ENCODE measurements at regions not wholly inside any gene's neighbourhood (a gene's known extent, or its start where the extent isn't known, plus 50 kb on each side); places are given as distances from the start of the nearest gene placed in this dataset.

DNA sequence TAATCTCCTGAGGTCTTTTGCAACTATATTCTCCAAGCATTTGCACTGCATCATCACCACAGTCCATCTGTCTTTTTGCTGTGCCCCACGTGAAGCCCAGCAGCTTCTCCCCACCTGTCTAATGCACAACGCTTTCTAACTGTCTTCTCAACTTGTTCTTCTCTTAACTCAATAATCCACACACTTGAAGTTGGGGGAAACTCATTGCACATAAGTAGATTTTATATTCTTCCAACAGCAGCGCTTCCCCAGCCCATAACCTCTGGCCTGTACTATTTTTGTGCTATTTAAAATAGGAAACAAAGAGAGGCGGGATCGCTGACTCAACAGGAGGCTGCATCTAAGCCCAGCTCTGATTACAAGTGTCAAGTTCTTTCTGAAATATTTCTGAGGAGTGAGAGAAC lies 226.7 kb downstream of the GXYLT1 start:
- TF ChIP-seq CHD4 (IDR thresholded peaks at IDR 0.05; ENCODE audit: insufficient read depth, insufficient replicate concordance, low read depth, low read length, poor library complexity, severe bottlenecking) (no peak), CHD2 (IDR thresholded peaks at IDR 0.05; ENCODE audit: low read depth, low read length) (no peak), PHF20 (IDR thresholded peaks at IDR 0.05; ENCODE audit: partially characterized antibody) (no peak), MEF2A (IDR thresholded peaks at IDR 0.05; ENCODE audit: control insufficient read depth, low read depth, low read length) (no peak), RBM34 (IDR thresholded peaks at IDR 0.05; ENCODE audit: borderline replicate concordance, insufficient read depth, low read length) (no peak), POLR2AphosphoS5 (IDR thresholded peaks at IDR 0.05; ENCODE audit: control insufficient read depth, insufficient read depth, low read depth, low read length) (no peak), ZFP1 (CRISPR knock-in tag; IDR thresholded peaks at IDR 0.05) (no peak), ETV6 (IDR thresholded peaks at IDR 0.05; ENCODE audit: borderline replicate concordance in 1 of 2, low read depth in 2 of 2, low read length in 1 of 2) (no peak), ETV6 (CRISPR knock-in tag; IDR thresholded peaks at IDR 0.05; ENCODE audit: borderline replicate concordance) (no peak)
- TF ChIP-seq, protein P1, sequence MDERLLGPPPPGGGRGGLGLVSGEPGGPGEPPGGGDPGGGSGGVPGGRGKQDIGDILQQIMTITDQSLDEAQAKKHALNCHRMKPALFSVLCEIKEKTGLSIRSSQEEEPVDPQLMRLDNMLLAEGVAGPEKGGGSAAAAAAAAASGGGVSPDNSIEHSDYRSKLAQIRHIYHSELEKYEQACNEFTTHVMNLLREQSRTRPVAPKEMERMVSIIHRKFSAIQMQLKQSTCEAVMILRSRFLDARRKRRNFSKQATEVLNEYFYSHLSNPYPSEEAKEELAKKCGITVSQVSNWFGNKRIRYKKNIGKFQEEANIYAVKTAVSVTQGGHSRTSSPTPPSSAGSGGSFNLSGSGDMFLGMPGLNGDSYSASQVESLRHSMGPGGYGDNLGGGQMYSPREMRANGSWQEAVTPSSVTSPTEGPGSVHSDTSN (CRISPR knock-in tag; IDR thresholded peaks at IDR 0.05; ENCODE audit: low read depth) = no peak
- TF ChIP-seq, protein P1 (tag; conservative IDR thresholded peaks at IDR 0.05; ENCODE audit: low read depth) = no peak
- TF ChIP-seq, protein P2, sequence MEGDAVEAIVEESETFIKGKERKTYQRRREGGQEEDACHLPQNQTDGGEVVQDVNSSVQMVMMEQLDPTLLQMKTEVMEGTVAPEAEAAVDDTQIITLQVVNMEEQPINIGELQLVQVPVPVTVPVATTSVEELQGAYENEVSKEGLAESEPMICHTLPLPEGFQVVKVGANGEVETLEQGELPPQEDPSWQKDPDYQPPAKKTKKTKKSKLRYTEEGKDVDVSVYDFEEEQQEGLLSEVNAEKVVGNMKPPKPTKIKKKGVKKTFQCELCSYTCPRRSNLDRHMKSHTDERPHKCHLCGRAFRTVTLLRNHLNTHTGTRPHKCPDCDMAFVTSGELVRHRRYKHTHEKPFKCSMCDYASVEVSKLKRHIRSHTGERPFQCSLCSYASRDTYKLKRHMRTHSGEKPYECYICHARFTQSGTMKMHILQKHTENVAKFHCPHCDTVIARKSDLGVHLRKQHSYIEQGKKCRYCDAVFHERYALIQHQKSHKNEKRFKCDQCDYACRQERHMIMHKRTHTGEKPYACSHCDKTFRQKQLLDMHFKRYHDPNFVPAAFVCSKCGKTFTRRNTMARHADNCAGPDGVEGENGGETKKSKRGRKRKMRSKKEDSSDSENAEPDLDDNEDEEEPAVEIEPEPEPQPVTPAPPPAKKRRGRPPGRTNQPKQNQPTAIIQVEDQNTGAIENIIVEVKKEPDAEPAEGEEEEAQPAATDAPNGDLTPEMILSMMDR (IDR thresholded peaks at IDR 0.05 in 2 of 3, conservative IDR thresholded peaks at IDR 0.05 in 1 of 3; ENCODE audit: insufficient read depth in 2 of 3, low read depth in 1 of 3, low read length in 3 of 3) = no peak
- TF ChIP-seq, protein P3, sequence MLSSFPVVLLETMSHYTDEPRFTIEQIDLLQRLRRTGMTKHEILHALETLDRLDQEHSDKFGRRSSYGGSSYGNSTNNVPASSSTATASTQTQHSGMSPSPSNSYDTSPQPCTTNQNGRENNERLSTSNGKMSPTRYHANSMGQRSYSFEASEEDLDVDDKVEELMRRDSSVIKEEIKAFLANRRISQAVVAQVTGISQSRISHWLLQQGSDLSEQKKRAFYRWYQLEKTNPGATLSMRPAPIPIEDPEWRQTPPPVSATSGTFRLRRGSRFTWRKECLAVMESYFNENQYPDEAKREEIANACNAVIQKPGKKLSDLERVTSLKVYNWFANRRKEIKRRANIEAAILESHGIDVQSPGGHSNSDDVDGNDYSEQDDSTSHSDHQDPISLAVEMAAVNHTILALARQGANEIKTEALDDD (IDR thresholded peaks at IDR 0.05) = no peak

Data from K562 (cell line).